HG03196 (cell line): ENCODE measurements at regions not wholly inside any gene's neighbourhood (a gene's known extent, or its start where the extent isn't known, plus 50 kb on each side); places are given as distances from the start of the nearest gene placed in this dataset.

ENCODE experiments used
- ATAC-seq: cut with Tn5 transposase; IDR thresholded peaks from one replicate; pipeline ENCODE4 v1.9.1; 2021; ENCODE audit not compliant: unreplicated experiment

GRCh38 chr17:63325808-63326207 lies 120.3 kb downstream of the CYB561 start:
- ATAC-seq, result no peak

- no peak for ATAC-seq
These were observed 116.2 kb downstream of the CYB561 start for GRCh38 chr17:63329876-63330275.

- ATAC-seq, result no peak
These were observed 114.6 kb downstream of the CYB561 start for GRCh38 chr17:63331301-63332061.

GRCh38 chr17:63332286-63332685 lies 113.8 kb downstream of the CYB561 start:
- no peak for ATAC-seq

GRCh38 chr17:63333869-63334268 lies 112.2 kb downstream of the CYB561 start:
- no peak for ATAC-seq

- no peak for ATAC-seq
These were observed 110.3 kb downstream of the CYB561 start for GRCh38 chr17:63335831-63336230.

GRCh38 chr17:63337579-63337978 lies 108.5 kb downstream of the CYB561 start:
- no peak for ATAC-seq

- no peak for ATAC-seq
These were observed 107.8 kb downstream of the CYB561 start for GRCh38 chr17:63338272-63338671.

- no peak for ATAC-seq
These were observed 104.8 kb downstream of the CYB561 start for GRCh38 chr17:63341276-63341675.

- no peak for ATAC-seq
These were observed 101.7 kb downstream of the CYB561 start for GRCh38 chr17:63344383-63344782.

GRCh38 chr17:63345611-63346010 lies 100.5 kb downstream of the CYB561 start:
- no peak for ATAC-seq

- no peak for ATAC-seq
These were observed 98.6 kb downstream of the CYB561 start for GRCh38 chr17:63347475-63347874.

- ATAC-seq, result no peak
These were observed 96.6 kb downstream of the CYB561 start for GRCh38 chr17:63349478-63350000.

GRCh38 chr17:63350364-63350763 lies 95.7 kb downstream of the CYB561 start:
- ATAC-seq, result no peak

GRCh38 chr17:63354256-63354655 lies 91.8 kb downstream of the CYB561 start:
- no peak for ATAC-seq

GRCh38 chr17:63356337-63356757 lies 89.8 kb downstream of the CYB561 start:
- no peak for ATAC-seq

- ATAC-seq, result no peak
These were observed 87.8 kb downstream of the CYB561 start for GRCh38 chr17:63358111-63358839.

- no peak for ATAC-seq
These were observed 87.2 kb downstream of the CYB561 start for GRCh38 chr17:63358956-63359355.

GRCh38 chr17:63361182-63361581 lies 84.9 kb downstream of the CYB561 start:
- ATAC-seq, result no peak

- ATAC-seq, result no peak
These were observed 84.0 kb downstream of the CYB561 start for GRCh38 chr17:63362115-63362514.

- ATAC-seq, result no peak
These were observed 81.7 kb downstream of the CYB561 start for GRCh38 chr17:63364387-63364786.

GRCh38 chr17:63364944-63365343 lies 81.2 kb downstream of the CYB561 start:
- ATAC-seq, result no peak
